HG03108 (cell line): ENCODE measurements at regions not wholly inside any gene's neighbourhood (a gene's known extent, or its start where the extent isn't known, plus 50 kb on each side); places are given as distances from the start of the nearest gene placed in this dataset.
"Not testable (repeated sequence)": the region's sequence is repeated elsewhere in the genome, so short reads cannot be mapped to it uniquely, and the experiment has no call there.

ENCODE experiments used
- ATAC-seq: cut with Tn5 transposase; IDR thresholded peaks from one replicate; pipeline ENCODE4 v1.9.1; 2021; ENCODE audit warnings: moderate library complexity; ENCODE audit not compliant: unreplicated experiment

- not testable (repeated sequence) for ATAC-seq
These were observed 62.8 kb downstream of the RPS24 start for GRCh38 chr10:78096486-78096885.

DNA sequence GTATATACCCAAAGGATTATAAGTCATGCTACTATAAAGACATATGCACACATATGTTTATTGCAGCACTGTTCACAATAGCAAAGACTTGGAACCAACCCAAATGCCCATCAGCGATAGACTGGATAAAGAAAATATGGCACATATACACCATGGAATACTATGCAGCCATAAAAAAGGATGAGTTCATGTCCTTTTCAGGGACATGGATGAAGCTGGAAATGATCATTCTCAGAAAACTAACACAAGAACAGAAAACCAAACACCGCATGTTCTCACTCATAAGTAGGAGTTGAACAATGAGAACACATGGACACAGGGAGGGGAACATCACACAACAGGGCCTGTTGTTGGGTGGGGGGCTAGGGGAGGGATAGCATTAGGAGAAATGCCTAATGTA, 68.9 kb downstream of the RPS24 start:
- not testable (repeated sequence) for ATAC-seq

GRCh38 chr10:78109210-78109609, 75.5 kb downstream of the RPS24 start:
- ATAC-seq: no peak

- no peak for ATAC-seq
These were observed 81.6 kb downstream of the RPS24 start for GRCh38 chr10:78115135-78115853.

DNA sequence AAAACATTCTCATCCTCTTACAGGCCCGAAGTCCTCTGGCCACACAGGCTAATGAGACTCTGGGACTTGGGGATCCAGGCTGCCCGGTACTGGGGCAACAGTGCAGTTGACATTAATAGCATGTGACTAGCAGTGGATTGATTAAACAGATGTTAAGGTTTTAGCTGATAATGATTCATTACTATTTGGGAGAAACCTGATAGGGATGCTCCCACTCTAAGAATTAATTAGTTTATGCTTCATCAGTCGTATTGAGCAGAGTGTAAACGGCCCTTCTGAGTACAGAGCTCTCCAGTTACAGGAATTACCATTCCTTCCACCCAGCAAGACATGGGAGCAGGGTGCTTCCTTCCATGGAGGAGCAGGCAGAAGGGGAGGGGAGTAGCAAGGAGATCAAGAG, 82.7 kb downstream of the RPS24 start:
- ATAC-seq: no peak

DNA sequence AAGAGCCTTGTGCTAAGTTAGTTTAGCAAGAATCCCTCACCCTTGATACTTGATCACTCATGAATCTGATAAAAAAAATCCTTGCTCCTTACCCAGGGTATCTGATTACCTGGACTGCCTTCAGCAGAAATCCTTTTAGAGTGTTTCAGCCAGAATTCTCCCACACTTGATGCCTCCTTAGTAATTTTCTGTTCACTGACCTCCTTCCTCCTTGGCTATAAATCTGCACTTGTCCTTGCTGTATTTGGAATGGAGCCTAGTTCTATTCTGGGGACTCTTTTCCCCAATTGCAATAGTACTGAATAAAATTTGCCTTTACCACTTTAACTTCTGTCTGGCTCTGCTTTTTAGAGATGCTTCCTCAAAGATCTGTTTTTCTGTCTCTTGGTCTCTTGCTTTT, 84.9 kb downstream of the RPS24 start:
- ATAC-seq: no peak

- no peak for ATAC-seq
These were observed 88.1 kb downstream of the RPS24 start for GRCh38 chr10:78121801-78122200.

DNA sequence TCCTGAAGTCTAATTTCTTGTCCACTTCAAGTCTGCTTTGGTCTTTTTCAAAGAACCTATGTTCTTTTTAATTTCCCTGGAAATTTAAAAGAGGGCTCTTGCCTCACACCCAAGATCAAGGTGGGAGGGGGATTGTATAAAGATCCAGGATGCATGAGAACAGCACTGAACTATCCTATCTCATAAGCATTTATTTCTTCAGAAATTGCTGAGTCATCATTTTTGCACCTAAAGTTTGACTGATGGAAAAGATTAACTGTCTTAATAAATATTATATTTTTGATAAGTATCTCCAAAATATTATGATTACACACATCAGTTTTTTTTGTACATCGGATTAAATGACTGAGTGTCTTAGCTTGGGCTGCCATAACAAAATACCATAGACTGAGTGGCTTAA, 90.5 kb downstream of the RPS24 start:
- ATAC-seq: no peak

DNA sequence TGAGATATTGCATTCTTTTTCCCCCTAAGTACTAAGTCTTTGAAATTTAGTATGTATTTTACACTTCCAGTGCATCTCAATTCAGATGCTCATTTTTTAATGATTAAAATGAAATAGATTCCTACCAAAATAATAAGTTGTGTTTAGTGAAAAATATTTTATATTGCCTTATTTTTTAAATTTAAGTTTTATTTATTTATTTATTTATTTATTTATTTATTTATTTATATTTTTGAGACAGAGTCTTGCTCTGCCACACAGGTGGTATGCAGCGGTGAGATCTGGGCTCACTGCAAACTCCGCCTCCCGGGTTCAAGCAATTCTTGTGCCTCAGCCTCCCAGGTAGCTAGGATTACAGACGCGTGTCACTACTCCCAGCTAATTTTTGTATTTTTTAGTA, 95.5 kb downstream of the RPS24 start:
- no peak for ATAC-seq

DNA sequence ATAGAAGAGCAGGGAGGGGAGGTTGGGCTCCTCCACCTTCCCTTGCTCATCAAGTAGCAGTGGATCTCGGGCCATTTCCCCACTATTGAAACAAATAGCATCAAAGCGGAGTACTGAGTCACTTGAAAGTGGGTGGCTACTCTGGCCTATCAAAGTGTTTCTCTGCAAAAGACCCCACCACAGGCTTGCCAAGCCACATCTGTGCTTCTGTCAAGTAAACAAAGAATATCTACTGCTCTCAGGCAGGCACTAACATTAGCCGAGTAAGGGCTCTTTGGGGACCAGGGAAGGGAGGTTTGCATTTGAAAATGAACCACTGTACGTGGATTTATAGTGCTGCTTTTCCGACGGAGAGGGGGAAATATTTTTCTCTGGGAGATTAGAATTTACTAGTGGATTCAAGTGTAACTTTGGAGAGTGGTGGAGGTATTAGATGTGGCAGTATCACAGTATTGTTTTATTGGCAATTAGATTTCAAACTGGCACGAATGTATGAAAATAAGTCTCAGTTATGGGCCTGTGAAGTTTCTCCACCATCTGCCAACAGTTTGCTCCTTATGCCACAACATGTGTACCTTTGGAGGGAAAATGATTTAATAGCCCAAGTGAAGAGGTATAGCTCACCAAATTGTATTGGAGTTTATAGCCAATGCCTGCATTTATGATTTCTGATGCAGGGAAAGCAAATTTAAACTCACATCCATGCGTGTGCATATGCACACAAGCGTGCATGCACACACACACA, 97.5 kb downstream of the RPS24 start:
- no peak for ATAC-seq

- ATAC-seq: no peak
These were observed 101.2 kb downstream of the RPS24 start for GRCh38 chr10:78134773-78135306.

GRCh38 chr10:78137147-78137546, 103.5 kb downstream of the RPS24 start:
- no peak for ATAC-seq

GRCh38 chr10:78139341-78139740, 105.7 kb downstream of the RPS24 start:
- no peak for ATAC-seq

- ATAC-seq: no peak
These were observed 106.5 kb downstream of the RPS24 start for GRCh38 chr10:78140066-78140630.

- ATAC-seq: no peak
These were observed 109.9 kb downstream of the RPS24 start for GRCh38 chr10:78143576-78143975.

- no peak for ATAC-seq
These were observed 112.5 kb downstream of the RPS24 start for GRCh38 chr10:78146200-78146599.

- no peak for ATAC-seq
These were observed 113.5 kb downstream of the RPS24 start for GRCh38 chr10:78147202-78147601.

DNA sequence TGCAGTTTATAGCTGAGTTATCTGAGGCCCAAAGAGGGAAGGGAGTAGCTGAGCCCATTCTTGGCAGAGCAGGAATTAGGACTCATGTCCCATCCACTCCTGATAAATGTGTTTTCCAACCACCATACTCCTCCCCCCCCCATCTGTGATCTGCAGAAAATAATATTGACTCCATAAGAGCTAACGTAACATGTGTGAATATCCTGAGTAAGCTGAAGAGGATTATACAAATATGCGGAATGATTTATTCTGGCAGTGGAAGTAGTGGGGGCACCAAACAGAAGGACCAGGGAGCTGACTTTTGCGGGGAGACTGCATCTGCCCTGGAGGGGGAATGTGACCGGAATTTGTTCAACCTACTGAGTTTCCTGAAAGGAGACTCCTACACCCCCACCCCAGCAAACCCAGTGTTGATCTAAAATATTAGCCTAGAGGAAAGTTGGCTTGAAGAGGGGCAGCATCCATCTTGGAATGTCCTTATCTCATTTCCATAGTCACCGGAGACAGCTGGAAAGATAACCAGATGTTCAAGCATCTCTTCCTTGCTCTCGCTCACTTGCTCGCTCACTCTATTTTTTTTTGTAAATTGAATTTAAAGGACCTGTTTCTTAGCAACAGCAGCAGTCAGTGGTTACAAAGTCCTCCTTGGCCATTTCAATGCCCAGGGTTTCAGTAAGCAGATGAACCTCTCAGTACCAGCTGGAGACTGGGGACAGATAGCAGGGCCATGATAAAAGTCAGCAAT, 114.7 kb downstream of the RPS24 start:
- ATAC-seq: no peak

DNA sequence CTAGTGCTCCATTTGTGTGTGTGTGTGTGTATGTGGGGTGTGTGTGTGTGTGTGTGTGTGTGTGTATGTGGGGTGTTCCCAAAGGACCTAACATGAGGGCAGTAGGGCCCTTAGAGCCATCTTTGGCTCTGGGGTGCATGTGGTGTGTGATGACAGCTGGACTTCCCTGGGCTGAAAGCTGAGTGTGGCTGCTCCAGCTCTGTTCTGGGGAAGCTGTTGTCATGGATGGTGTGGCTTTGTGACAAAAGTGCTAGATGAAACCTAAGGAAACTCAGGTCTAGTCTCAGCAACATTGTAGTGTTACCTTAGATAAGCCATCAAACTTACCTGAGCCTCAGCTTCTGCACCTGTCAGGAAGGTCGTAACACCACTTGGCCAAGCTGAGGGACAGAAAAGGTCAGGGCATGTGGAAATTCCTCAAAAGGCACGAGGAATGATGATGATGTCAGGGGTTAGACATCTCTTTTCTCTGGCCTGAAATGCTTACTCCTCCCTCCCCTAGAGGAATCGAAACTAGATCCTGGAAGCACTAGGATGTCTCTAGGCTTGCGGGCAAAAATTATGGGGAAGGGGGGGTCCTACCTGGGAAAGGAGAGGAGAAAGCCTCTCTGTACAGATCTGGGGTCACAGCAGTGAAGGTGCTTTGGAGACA, 115.4 kb downstream of the RPS24 start:
- no peak for ATAC-seq

GRCh38 chr10:78150756-78151155, 117.1 kb downstream of the RPS24 start:
- ATAC-seq: no peak

GRCh38 chr10:78155722-78156121, 122.1 kb downstream of the RPS24 start:
- ATAC-seq: no peak
